ENCODE measurements at regions not wholly inside any gene's neighbourhood (a gene's known extent, or its start where the extent isn't known, plus 50 kb on each side); places are given as distances from the start of the nearest gene placed in this dataset.

- TF ChIP-seq ZNF394 (tag by site-specific recombination; IDR thresholded peaks at IDR 0.05; ENCODE audit: borderline replicate concordance) (no peak), ZNF133 (tag by site-specific recombination; IDR thresholded peaks at IDR 0.05) (no peak), CTCF (tag by site-specific recombination; IDR thresholded peaks at IDR 0.05) (no peak), ZSCAN18 (tag by site-specific recombination; IDR thresholded peaks at IDR 0.05) (no peak), ZNF423 (tag by site-specific recombination; IDR thresholded peaks at IDR 0.05) (no peak), TRIM28 (IDR thresholded peaks at IDR 0.05; ENCODE audit: borderline replicate concordance, low read length) (no peak), ZNF670 (tag by site-specific recombination; IDR thresholded peaks at IDR 0.05; ENCODE audit: low read depth) (no peak), ZNF747 (tag by site-specific recombination; IDR thresholded peaks at IDR 0.05) (no peak), ZNF114 (tag by site-specific recombination; IDR thresholded peaks at IDR 0.05) (no peak), ZSCAN5A (tag by site-specific recombination; IDR thresholded peaks at IDR 0.05) (no peak), ZNF362 (tag by site-specific recombination; IDR thresholded peaks at IDR 0.05) (no peak)
Observed at GRCh38 chr3:88617283-88617682, 467.5 kb downstream of the C3orf38 start.

Measured in HEK293 (cell line).